ENCODE measurements at regions not wholly inside any gene's neighbourhood (a gene's known extent, or its start where the extent isn't known, plus 50 kb on each side); places are given as distances from the start of the nearest gene placed in this dataset.

- TF ChIP-seq, protein P1, sequence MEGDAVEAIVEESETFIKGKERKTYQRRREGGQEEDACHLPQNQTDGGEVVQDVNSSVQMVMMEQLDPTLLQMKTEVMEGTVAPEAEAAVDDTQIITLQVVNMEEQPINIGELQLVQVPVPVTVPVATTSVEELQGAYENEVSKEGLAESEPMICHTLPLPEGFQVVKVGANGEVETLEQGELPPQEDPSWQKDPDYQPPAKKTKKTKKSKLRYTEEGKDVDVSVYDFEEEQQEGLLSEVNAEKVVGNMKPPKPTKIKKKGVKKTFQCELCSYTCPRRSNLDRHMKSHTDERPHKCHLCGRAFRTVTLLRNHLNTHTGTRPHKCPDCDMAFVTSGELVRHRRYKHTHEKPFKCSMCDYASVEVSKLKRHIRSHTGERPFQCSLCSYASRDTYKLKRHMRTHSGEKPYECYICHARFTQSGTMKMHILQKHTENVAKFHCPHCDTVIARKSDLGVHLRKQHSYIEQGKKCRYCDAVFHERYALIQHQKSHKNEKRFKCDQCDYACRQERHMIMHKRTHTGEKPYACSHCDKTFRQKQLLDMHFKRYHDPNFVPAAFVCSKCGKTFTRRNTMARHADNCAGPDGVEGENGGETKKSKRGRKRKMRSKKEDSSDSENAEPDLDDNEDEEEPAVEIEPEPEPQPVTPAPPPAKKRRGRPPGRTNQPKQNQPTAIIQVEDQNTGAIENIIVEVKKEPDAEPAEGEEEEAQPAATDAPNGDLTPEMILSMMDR (conservative IDR thresholded peaks at IDR 0.05; ENCODE audit: low read depth, low read length), result no peak
- TF ChIP-seq RFX5 (IDR thresholded peaks at IDR 0.05; ENCODE audit: low read depth, low read length) (no peak), POLR2A (IDR thresholded peaks at IDR 0.05; ENCODE audit: low read depth, low read length) (no peak), CHD1 (IDR thresholded peaks at IDR 0.05; ENCODE audit: low read depth, low read length) (no peak), MXI1 (IDR thresholded peaks at IDR 0.05; ENCODE audit: borderline replicate concordance, low read depth, low read length) (no peak)
Observed at GRCh38 chr11:113614097-113614496, 92.0 kb downstream of the TMPRSS5 start.

Measured in IMR-90 (cell line).